C4-2B (cell line): ENCODE measurements at regions not wholly inside any gene's neighbourhood (a gene's known extent, or its start where the extent isn't known, plus 50 kb on each side); places are given as distances from the start of the nearest gene placed in this dataset.

Source experiments
- ZFX ChIP-seq: fragments of 450-650 bp; IDR thresholded peaks from 2 replicates; pipeline ENCODE4 v1.6.1; 2017
- TF ChIP-seq, protein P1 (sequence below): fragments of 450-650 bp; conservative IDR thresholded peaks from 2 replicates; pipeline ENCODE4 v1.5.1; 2017; ENCODE audit warnings: mild to moderate bottlenecking

DNA sequence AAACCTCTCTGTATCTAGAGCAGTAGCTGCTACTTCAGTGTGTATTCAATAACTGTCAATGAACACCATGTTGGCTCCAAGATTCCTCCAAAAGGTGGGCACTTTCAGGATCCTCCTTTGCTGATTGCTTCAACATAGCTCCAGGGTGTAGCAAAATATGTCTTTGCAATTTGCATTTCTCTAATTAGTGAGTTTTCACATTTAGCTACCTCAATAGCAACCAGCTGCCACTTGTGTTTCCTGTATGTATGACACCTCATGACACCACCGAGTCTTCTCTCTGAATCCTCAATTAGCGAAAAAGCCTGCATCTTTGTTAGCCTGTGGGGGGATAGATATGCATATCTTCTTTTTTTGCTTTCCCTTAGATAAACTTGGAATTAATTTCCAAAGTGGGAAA lies 898.3 kb upstream of the FAT3 start:
- TF ChIP-seq, protein P1, sequence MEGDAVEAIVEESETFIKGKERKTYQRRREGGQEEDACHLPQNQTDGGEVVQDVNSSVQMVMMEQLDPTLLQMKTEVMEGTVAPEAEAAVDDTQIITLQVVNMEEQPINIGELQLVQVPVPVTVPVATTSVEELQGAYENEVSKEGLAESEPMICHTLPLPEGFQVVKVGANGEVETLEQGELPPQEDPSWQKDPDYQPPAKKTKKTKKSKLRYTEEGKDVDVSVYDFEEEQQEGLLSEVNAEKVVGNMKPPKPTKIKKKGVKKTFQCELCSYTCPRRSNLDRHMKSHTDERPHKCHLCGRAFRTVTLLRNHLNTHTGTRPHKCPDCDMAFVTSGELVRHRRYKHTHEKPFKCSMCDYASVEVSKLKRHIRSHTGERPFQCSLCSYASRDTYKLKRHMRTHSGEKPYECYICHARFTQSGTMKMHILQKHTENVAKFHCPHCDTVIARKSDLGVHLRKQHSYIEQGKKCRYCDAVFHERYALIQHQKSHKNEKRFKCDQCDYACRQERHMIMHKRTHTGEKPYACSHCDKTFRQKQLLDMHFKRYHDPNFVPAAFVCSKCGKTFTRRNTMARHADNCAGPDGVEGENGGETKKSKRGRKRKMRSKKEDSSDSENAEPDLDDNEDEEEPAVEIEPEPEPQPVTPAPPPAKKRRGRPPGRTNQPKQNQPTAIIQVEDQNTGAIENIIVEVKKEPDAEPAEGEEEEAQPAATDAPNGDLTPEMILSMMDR = no peak
- no peak for TF ChIP-seq ZFX
